ENCODE measurements at regions not wholly inside any gene's neighbourhood (a gene's known extent, or its start where the extent isn't known, plus 50 kb on each side); places are given as distances from the start of the nearest gene placed in this dataset.
"Not testable (repeated sequence)": the region's sequence is repeated elsewhere in the genome, so short reads cannot be mapped to it uniquely, and the experiment has no call there.

DNA sequence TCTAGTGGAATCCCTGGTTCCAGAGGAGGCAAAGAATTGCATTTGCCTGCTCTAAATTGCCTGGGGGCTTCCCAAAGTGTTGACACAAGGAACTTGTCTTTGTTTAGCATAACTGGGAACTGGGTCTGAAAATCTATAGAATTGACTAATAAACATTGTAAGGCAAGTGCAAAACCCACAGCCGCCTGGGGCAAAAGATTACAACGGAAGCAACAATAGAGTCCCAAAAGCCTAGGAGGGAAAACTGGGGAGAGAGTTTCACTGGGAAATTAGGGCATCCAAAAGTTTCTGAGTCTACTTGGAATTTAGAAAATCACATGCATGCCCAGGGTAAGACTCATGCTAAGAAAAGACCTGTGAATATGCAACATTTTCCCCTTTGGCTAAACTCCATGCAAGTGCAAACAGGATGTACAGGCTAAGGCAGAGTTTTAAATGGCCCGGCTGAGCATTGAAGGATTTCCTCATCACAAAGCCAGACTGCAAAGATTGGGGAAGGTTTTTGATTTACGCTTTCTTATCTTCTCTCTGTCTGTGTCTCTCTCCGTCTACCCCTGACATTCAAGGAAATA lies 725.3 kb upstream of the NCAM2 start:
- Histone ChIP-seq H3K27me3 (replicated peaks in 1 of 7) (no peaks in the 10 kb centered on the region), H3K27ac (no peak overlapping the region), H3K9me3 (peaks cover 0 to 8% (median 0%) of the 10 kb centered on the region in 8 donors), H3K4me3 (no peak overlapping the region), H3K36me3 (no peaks in the 10 kb centered on the region), H3K4me1 (no peaks in the 10 kb centered on the region)
- intact Hi-C loops (cut with DNase I; ENCODE audit: low total_unique reads) = no loop called here
- no peak for DNase-seq
- TF ChIP-seq POLR2A (IDR thresholded peaks at IDR 0.05) = no peak
- TF ChIP-seq, protein P1, sequence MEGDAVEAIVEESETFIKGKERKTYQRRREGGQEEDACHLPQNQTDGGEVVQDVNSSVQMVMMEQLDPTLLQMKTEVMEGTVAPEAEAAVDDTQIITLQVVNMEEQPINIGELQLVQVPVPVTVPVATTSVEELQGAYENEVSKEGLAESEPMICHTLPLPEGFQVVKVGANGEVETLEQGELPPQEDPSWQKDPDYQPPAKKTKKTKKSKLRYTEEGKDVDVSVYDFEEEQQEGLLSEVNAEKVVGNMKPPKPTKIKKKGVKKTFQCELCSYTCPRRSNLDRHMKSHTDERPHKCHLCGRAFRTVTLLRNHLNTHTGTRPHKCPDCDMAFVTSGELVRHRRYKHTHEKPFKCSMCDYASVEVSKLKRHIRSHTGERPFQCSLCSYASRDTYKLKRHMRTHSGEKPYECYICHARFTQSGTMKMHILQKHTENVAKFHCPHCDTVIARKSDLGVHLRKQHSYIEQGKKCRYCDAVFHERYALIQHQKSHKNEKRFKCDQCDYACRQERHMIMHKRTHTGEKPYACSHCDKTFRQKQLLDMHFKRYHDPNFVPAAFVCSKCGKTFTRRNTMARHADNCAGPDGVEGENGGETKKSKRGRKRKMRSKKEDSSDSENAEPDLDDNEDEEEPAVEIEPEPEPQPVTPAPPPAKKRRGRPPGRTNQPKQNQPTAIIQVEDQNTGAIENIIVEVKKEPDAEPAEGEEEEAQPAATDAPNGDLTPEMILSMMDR (IDR thresholded peaks at IDR 0.05 in 8 of 11, conservative IDR thresholded peaks at IDR 0.05 in 3 of 11) = no peak
- TF ChIP-seq POLR2AphosphoS5 (IDR thresholded peaks at IDR 0.05) = no peak
- 54 to 61% (median 57%) methylated on average over 5 of the region's 5 CpGs for WGBS, 5 donors

DNA sequence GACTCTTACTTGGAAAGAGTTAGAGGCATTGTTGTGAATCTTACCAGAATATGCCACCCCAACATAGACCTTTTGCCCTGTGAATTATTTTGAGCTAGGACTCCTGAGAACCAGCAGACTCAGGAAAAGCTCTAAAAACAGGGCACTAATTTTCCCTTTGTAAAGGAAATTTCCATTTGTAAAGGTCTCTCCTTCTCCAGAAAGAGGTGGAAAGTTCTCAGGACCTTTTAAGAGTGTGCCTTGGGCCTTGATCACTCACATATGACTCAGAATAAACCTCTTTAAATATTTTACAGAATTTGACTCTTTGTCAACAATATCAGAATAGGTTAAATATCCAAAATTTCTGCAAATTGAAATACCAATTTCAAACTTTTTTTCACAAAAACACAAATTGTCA lies 721.8 kb upstream of the NCAM2 start:
- intact Hi-C loops (cut with DNase I; ENCODE audit: low total_unique reads) = no loop called here
- Histone ChIP-seq H3K27ac (no peak overlapping the region), H3K4me3 (no peak overlapping the region), H3K36me3 (no peaks in the 10 kb centered on the region), H3K4me1 (no peaks in the 10 kb centered on the region), H3K9me3 (peaks cover 0 to 8% (median 2%) of the 10 kb centered on the region in 8 donors), H3K27me3 (replicated peaks in 1 of 7) (no peaks in the 10 kb centered on the region)
- DNase-seq = no peak
- TF ChIP-seq POLR2A (IDR thresholded peaks at IDR 0.05) = no peak
- TF ChIP-seq, protein P1 (IDR thresholded peaks at IDR 0.05 in 8 of 11, conservative IDR thresholded peaks at IDR 0.05 in 3 of 11) = no peak
- no peak for TF ChIP-seq POLR2AphosphoS5 (IDR thresholded peaks at IDR 0.05)

DNA sequence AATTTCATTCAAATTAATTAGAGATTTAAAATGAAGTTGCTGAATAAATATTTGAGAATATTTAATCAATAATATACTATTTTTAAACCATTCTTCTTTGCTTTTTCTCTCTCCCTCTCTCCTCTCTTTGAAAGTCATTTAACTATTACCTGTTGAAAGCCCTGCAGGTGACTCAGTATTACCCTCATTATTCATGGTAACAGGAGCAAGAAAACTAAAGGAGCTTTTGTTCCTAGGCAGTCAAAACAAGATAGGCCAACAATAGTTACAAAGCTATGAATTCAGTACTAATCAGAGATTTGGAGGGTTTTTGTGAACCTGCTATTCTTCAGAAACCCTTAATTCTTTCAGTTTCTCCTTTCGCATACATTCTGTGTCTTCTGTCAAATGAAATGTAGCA lies 721.3 kb upstream of the NCAM2 start:
- WGBS, 5 donors = 90 to 98% (median 97%) methylated on average over 1 of the region's 1 CpG
- no peak overlapping the region for H3K4me3 ChIP-seq
- no peak for DNase-seq
- H3K36me3 ChIP-seq = no peaks in the 10 kb centered on the region
- peaks cover 0 to 8% (median 2%) of the 10 kb centered on the region in 8 donors for H3K9me3 ChIP-seq
- no peak for TF ChIP-seq POLR2A (IDR thresholded peaks at IDR 0.05)
- no peak for TF ChIP-seq POLR2AphosphoS5 (IDR thresholded peaks at IDR 0.05)
- TF ChIP-seq, protein P1 (IDR thresholded peaks at IDR 0.05 in 8 of 11, conservative IDR thresholded peaks at IDR 0.05 in 3 of 11) = no peak
- no peak overlapping the region for H3K27ac ChIP-seq
- intact Hi-C loops (cut with DNase I; ENCODE audit: low total_unique reads) = no loop called here
- no peaks in the 10 kb centered on the region for H3K27me3 ChIP-seq (replicated peaks in 1 of 7)
- no peaks in the 10 kb centered on the region for H3K4me1 ChIP-seq

DNA sequence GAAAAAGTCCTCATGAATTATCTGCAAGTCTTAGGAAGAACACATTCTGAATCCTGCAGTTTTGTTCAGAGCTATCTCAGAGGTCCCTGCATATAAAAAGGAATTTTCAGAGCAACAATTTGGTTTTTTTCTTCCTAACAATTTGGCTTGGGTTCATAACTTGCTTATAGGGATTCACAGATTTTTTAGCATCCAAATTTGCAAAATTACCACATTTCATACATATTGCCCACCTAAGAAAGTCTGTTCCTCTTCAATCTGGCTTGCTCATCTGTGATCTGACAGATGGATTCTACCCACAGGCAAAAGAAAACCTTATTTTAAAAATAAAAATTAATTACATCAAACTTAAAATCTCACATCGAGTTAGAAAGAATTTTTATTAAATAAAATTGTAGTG lies 714.4 kb upstream of the NCAM2 start:
- H3K36me3 ChIP-seq = no peaks in the 10 kb centered on the region
- WGBS, 5 donors = 69 to 82% (median 77%) methylated on average over 1 of the region's 1 CpG

DNA sequence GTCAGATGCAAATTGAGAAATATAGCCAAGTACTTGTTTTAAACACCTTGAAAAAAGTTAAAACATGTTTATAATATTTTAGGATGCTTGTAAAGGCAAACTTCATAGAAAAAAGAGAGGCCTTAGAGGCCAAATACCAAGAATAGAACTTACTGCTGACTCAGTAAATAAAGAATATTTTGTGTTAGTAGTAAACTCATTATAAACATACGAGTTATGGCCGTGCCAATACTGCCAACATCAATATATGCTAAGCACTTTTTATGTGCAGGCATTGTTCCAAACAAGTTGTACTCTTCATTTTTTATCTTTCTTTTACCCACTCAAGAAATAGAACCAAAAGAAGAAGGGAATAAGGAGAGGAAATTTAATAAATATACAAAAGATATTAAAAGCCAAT lies 705.9 kb upstream of the NCAM2 start:
- H3K4me3 ChIP-seq = no peak overlapping the region

More for the DNA sequence above, 714.4 kb upstream of the NCAM2 start:
- TF ChIP-seq POLR2AphosphoS5 (IDR thresholded peaks at IDR 0.05) = no peak
- Histone ChIP-seq H3K4me1 (no peaks in the 10 kb centered on the region), H3K9me3 (peaks cover 0 to 6% (median 0%) of the 10 kb centered on the region in 8 donors), H3K4me3 (no peak overlapping the region), H3K27me3 (replicated peaks in 1 of 7) (no peaks in the 10 kb centered on the region), H3K27ac (no peak overlapping the region)
- no peak for DNase-seq
- intact Hi-C loops (cut with DNase I; ENCODE audit: low total_unique reads) = no loop called here

DNA sequence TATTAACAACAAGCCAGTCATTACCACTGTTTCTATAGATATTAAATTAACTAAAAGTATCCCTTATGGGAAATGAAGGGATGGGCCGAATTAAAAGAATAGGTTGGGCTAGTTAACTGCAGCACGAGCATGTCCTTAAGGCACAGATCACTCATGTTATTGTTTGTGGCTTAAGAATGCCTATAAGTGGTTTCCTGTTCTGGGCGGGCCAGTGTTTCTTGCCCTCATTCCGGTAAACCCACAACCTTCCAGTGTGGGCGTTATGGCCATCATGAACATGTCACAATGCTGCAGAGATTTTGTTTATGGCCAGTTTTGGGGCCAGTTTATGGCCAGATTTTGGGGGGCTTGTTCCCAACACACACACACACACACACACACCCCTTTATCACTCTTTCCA lies 705.4 kb upstream of the NCAM2 start:
- DNase-seq; H3K4me1 ChIP-seq; H3K27ac ChIP-seq; H3K36me3 ChIP-seq; H3K4me3 ChIP-seq; H3K27me3 ChIP-seq (replicated peaks in 1 of 7); intact Hi-C loops (cut with DNase I; ENCODE audit: low total_unique reads): not testable (repeated sequence)
- peaks cover 0 to 10% (median 1%) of the 10 kb centered on the region in 8 donors for H3K9me3 ChIP-seq
- WGBS, 5 donors = 24 to 49% (median 33%) methylated on average over 5 of the region's 5 CpGs

More for the DNA sequence above, 705.9 kb upstream of the NCAM2 start:
- Histone ChIP-seq H3K27me3 (replicated peaks in 1 of 7) (no peaks in the 10 kb centered on the region), H3K27ac (no peak overlapping the region), H3K36me3 (no peaks in the 10 kb centered on the region), H3K9me3 (peaks cover 0 to 10% (median 1%) of the 10 kb centered on the region in 8 donors), H3K4me1 (no peaks in the 10 kb centered on the region)
- DNase-seq = no peak
- WGBS, 5 donors = 79 to 93% (median 87%) methylated on average over 2 of the region's 2 CpGs
- intact Hi-C loops (cut with DNase I; ENCODE audit: low total_unique reads) = no loop called here
- TF ChIP-seq, protein P1 (IDR thresholded peaks at IDR 0.05 in 8 of 11, conservative IDR thresholded peaks at IDR 0.05 in 3 of 11) = no peak
- no peak for TF ChIP-seq POLR2AphosphoS5 (IDR thresholded peaks at IDR 0.05)
- TF ChIP-seq POLR2A (IDR thresholded peaks at IDR 0.05) = no peak
